ENCODE measurements at regions not wholly inside any gene's neighbourhood (a gene's known extent, or its start where the extent isn't known, plus 50 kb on each side); places are given as distances from the start of the nearest gene placed in this dataset.

- Histone ChIP-seq H3K36me3 (no peaks in the 10 kb centered on the region), H3K4me3 (no peak overlapping the region), H3K27ac (no peak overlapping the region), H3K9me3 (peaks cover 0 to 6% (median 0%) of the 10 kb centered on the region in 11 donors), H3K4me1 (peaks cover 0 to under 1% (median 0%) of the 10 kb centered on the region in 9 donors), H3K27me3 (peaks cover 0 to 11% (median 4%) of the 10 kb centered on the region in 7 donors)
- ATAC-seq (no peak), DNase-seq (no peak)
- intact Hi-C loops (cut with DNase I) = no loop called here
- TF ChIP-seq CTCF (IDR thresholded peaks at IDR 0.05) = no peak
- 86 to 90% methylated on average over 5 of the region's 5 CpGs for WGBS, 2 donors
Observed at GRCh38 chr17:77534137-77534536, 393.4 kb downstream of the SEC14L1 start.

GRCh38 chr17:77535435-77535834 is 394.7 kb downstream of the SEC14L1 start:
- intact Hi-C loops (cut with DNase I) = no loop called here
- ATAC-seq (peak in 5 of 8 donors; percentile 46 to 80 (median 63)), DNase-seq (no peak)
- Histone ChIP-seq H3K27me3 (peaks cover 0 to 9% (median 0%) of the 10 kb centered on the region in 7 donors), H3K36me3 (no peaks in the 10 kb centered on the region), H3K4me1 (peaks cover 0 to 3% (median 0%) of the 10 kb centered on the region in 9 donors), H3K4me3 (no peak overlapping the region), H3K27ac (peak overlapping the region in 3 of 10 donors; percentile 15 to 36 (median 20)), H3K9me3 (peaks cover 0 to 6% (median 0%) of the 10 kb centered on the region in 11 donors)
- WGBS, 2 donors = 29 to 30% methylated on average over 10 of the region's 10 CpGs
- TF ChIP-seq CTCF (IDR thresholded peaks at IDR 0.05) = no peak

GRCh38 chr17:77535892-77536291 is 395.1 kb downstream of the SEC14L1 start:
- peak overlapping the region in 3 of 10 donors; percentile 15 to 36 (median 20) for H3K27ac ChIP-seq
- ATAC-seq (no peak), DNase-seq (no peak)
- no peaks in the 10 kb centered on the region for H3K36me3 ChIP-seq
- intact Hi-C loops (cut with DNase I) = no loop called here
- H3K4me1 ChIP-seq = peaks cover 0 to 3% (median 0%) of the 10 kb centered on the region in 9 donors
- H3K4me3 ChIP-seq = no peak overlapping the region
- 48 to 77% methylated on average over 6 of the region's 6 CpGs for WGBS, 2 donors
- TF ChIP-seq CTCF (IDR thresholded peaks at IDR 0.05) = no peak
- peaks cover 0 to 14% (median 2%) of the 10 kb centered on the region in 7 donors for H3K27me3 ChIP-seq
- peaks cover 0 to 6% (median 0%) of the 10 kb centered on the region in 11 donors for H3K9me3 ChIP-seq

GRCh38 chr17:77537566-77537965 is 396.8 kb downstream of the SEC14L1 start:
- Histone ChIP-seq H3K4me1 (peaks cover 0 to 15% (median 8%) of the 10 kb centered on the region in 9 donors), H3K9me3 (peaks cover 0 to 6% (median 0%) of the 10 kb centered on the region in 11 donors), H3K4me3 (no peak overlapping the region), H3K27me3 (peaks cover 0 to 19% (median 4%) of the 10 kb centered on the region in 7 donors), H3K27ac (no peak overlapping the region), H3K36me3 (no peaks in the 10 kb centered on the region)
- WGBS, 2 donors = 93 to 97% methylated on average over 7 of the region's 7 CpGs
- ATAC-seq (no peak), DNase-seq (no peak)
- intact Hi-C loops (cut with DNase I) = no loop called here
- TF ChIP-seq CTCF (IDR thresholded peaks at IDR 0.05) = no peak
